ENCODE measurements at regions not wholly inside any gene's neighbourhood (a gene's known extent, or its start where the extent isn't known, plus 50 kb on each side); places are given as distances from the start of the nearest gene placed in this dataset.

- TF ChIP-seq CTCF (IDR thresholded peaks at IDR 0.05) (no peak), POLR2A (IDR thresholded peaks at IDR 0.05) (no peak)
Measured at GRCh38 chr10:63703740-63704345, 182.6 kb downstream of the REEP3 start.

Data from Peyer's patch (tissue), 4 donors.